HL-60 (cell line): ENCODE measurements at regions not wholly inside any gene's neighbourhood (a gene's known extent, or its start where the extent isn't known, plus 50 kb on each side); places are given as distances from the start of the nearest gene placed in this dataset.

Experiments used
- DNase-seq, 2 experiments: peaks; one replicate each; pipeline ENCODE4 v3.0.0-alpha.2; 2010 to 2020; ENCODE audit warnings: low read depth in 1 of 2, low spot score in 1 of 2
- H3K27ac ChIP-seq: fragments of 250-450 bp; sonication (Bioruptor Pico); replicated peaks from 2 replicates; pipeline ENCODE4 v1.5.1; 2020; ENCODE audit warnings: mild to moderate bottlenecking, moderate library complexity
- H3K27me3 ChIP-seq: fragments of 250-450 bp; sonication (Bioruptor Pico); 2 replicates; pipeline ENCODE4 v1.5.1; 2021; ENCODE audit warnings: mild to moderate bottlenecking, moderate library complexity; ENCODE audit not compliant: insufficient read depth, poor library complexity, severe bottlenecking
- H3K4me3 ChIP-seq: replicated peaks from 2 replicates; pipeline ENCODE4 v1.5.1; 2011; ENCODE audit warnings: mild to moderate bottlenecking, control low read depth, low read length; ENCODE audit not compliant: insufficient read depth
- GABPA ChIP-seq: IDR thresholded peaks from 2 replicates; pipeline ENCODE4 v1.6.1; 2012; ENCODE audit warnings: low read depth
- POLR2AphosphoS5 ChIP-seq: IDR thresholded peaks from 2 replicates; pipeline ENCODE4 v1.6.1; 2012; ENCODE audit warnings: low read depth
- REST ChIP-seq: IDR thresholded peaks from 2 replicates; pipeline ENCODE4 v1.6.1; 2012; ENCODE audit warnings: low read depth; ENCODE audit not compliant: insufficient replicate concordance
- SPI1 ChIP-seq: IDR thresholded peaks from 2 replicates; pipeline ENCODE4 v1.6.1; 2012; ENCODE audit warnings: low read depth, mild to moderate bottlenecking, borderline replicate concordance
- TF ChIP-seq, protein P1 (sequence below): IDR thresholded peaks from one replicate; pipeline ENCODE4 v1.5.1; 2011; ENCODE audit warnings: low read length, control low read depth, inconsistent platforms; ENCODE audit not compliant: insufficient read depth

- Histone ChIP-seq H3K27me3 (no peaks in the 10 kb centered on the region), H3K27ac (no peak overlapping the region), H3K4me3 (no peak overlapping the region)
- DNase-seq, result no peak
- TF ChIP-seq, protein P1, sequence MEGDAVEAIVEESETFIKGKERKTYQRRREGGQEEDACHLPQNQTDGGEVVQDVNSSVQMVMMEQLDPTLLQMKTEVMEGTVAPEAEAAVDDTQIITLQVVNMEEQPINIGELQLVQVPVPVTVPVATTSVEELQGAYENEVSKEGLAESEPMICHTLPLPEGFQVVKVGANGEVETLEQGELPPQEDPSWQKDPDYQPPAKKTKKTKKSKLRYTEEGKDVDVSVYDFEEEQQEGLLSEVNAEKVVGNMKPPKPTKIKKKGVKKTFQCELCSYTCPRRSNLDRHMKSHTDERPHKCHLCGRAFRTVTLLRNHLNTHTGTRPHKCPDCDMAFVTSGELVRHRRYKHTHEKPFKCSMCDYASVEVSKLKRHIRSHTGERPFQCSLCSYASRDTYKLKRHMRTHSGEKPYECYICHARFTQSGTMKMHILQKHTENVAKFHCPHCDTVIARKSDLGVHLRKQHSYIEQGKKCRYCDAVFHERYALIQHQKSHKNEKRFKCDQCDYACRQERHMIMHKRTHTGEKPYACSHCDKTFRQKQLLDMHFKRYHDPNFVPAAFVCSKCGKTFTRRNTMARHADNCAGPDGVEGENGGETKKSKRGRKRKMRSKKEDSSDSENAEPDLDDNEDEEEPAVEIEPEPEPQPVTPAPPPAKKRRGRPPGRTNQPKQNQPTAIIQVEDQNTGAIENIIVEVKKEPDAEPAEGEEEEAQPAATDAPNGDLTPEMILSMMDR, result no peak
- no peak for TF ChIP-seq SPI1
- no peak for TF ChIP-seq POLR2AphosphoS5
- no peak for TF ChIP-seq REST
- no peak for TF ChIP-seq GABPA
These were observed 298.6 kb upstream of the PSMD7 start for GRCh38 chr16:73997971-73998370.

DNA sequence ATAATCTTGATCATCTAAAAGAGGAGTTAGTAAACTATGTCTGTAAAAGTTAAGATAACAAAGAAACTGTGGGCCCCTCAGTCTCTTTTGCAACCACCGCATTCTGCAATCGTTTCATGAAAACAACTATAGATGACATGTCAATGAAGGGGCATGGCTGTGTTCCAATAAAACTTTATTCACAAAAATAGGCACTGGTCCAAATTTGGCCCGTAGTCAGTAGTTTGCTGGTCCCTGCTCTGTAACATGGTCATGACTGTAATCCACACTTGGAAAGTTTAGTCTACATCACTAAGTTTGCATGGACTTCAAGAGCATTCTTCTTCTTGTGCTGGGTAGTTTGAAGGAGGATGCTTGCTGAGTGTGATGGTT, 299.3 kb upstream of the PSMD7 start:
- no peaks in the 10 kb centered on the region for H3K27me3 ChIP-seq
- TF ChIP-seq SPI1, result no peak
- TF ChIP-seq, protein P1, result no peak
- no peak for TF ChIP-seq GABPA
- no peak for TF ChIP-seq REST
- TF ChIP-seq POLR2AphosphoS5, result no peak

DNA sequence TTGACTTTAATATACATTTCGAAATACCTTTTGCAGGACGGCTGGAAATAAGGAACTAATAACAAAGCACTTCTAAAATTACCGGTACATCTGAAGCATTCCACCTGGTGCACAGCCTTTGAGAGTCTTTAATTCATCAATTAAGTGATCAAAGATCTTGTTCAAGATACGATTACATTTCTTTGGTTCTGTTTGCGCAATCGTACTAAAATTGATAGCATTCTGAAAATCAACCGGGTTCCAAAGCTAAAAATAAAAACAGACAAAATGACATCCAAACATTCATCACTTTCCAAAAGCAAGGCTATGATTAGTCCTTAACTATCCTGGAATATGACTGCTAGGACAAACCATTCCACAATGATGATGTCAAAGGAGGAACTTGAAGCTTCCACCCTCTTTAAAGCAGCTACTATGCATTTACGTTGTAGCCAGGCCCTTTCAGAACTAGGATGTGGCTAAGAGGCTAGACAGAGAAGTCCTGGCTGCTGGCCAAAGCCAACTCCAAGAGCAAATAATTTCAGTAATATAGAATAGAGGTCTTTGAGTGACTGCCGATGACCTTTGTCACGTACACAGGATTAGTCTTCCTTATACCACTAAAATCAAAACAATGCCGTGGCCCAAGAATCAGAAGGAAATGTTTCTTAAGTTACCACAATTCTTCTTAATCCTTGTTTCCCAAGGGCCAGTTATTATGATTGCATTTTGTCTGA, 299.8 kb upstream of the PSMD7 start:
- peak in 1 of 2 experiments; percentile 2 for DNase-seq
- TF ChIP-seq POLR2AphosphoS5, result no peak
- no peak for TF ChIP-seq GABPA
- TF ChIP-seq, protein P1, result no peak
- TF ChIP-seq SPI1, result no peak
- TF ChIP-seq REST, result no peak
- Histone ChIP-seq H3K27ac (no peak overlapping the region), H3K4me3 (no peak overlapping the region), H3K27me3 (no peaks in the 10 kb centered on the region)

More for the DNA sequence above, 299.3 kb upstream of the PSMD7 start:
- Histone ChIP-seq H3K27ac (no peak overlapping the region), H3K4me3 (no peak overlapping the region)
- no peak for DNase-seq
